Kidney (tissue), 13 donors: ENCODE measurements at regions not wholly inside any gene's neighbourhood (a gene's known extent, or its start where the extent isn't known, plus 50 kb on each side); places are given as distances from the start of the nearest gene placed in this dataset.

Source experiments
- DNase-seq, 5 donors: peaks; one replicate each; pipeline ENCODE4 v3.0.0-alpha.2; 2013 to 2020
- FAIRE-seq: peaks from 2 replicates; lab custom pipeline; 2012; peaks lifted over from hg19 to GRCh38; lab: Jason Lieb, UNC
- H3K27ac ChIP-seq, 2 donors: one replicate each; pipeline ENCODE4 v1.7.0; 2013; ENCODE audit warnings: low read depth in 2 of 2, low read length in 2 of 2, inconsistent platforms in 1 of 2
- H3K27me3 ChIP-seq: one replicate; pipeline ENCODE4 v1.7.1; 2013; ENCODE audit warnings: low read length, inconsistent platforms; ENCODE audit not compliant: control insufficient read depth, insufficient read depth
- H3K36me3 ChIP-seq, 3 donors: one replicate each; pipeline versions ENCODE4 v1.7.0 to v1.7.1; 2013; ENCODE audit warnings: low read length in 3 of 3, control low read depth in 1 of 3, inconsistent platforms in 1 of 3; ENCODE audit not compliant: insufficient read depth in 3 of 3, control insufficient read depth in 2 of 3
- H3K4me1 ChIP-seq, 3 donors: one replicate each; pipeline versions ENCODE4 v1.7.0 to v1.7.1; 2013; ENCODE audit warnings: low read length in 3 of 3, inconsistent platforms in 1 of 3, low read depth in 1 of 3; ENCODE audit not compliant: control insufficient read depth in 2 of 3, insufficient read depth in 2 of 3
- H3K4me3 ChIP-seq, 3 donors: one replicate each; pipeline versions ENCODE4 v1.7.0 to v1.8.1; 2013; ENCODE audit warnings: low read length in 3 of 3, control low read depth in 1 of 3, inconsistent platforms in 1 of 3
- H3K9ac ChIP-seq, 3 donors: one replicate each; pipeline versions ENCODE4 v1.7.0 to v1.7.1; 2013; ENCODE audit warnings: low read length in 3 of 3, control low read depth in 1 of 3, inconsistent platforms in 1 of 3
- H3K9me3 ChIP-seq, 3 donors: one replicate each; pipeline versions ENCODE4 v1.7.0 to v1.7.1; 2013; ENCODE audit warnings: low read length in 3 of 3, control low read depth in 1 of 3, inconsistent platforms in 1 of 3; ENCODE audit not compliant: control insufficient read depth in 2 of 3, insufficient read depth in 1 of 3
- CTCF ChIP-seq: IDR thresholded peaks from 3 replicates; pipeline ENCODE4 v1.5.1; 2012; ENCODE audit warnings: mild to moderate bottlenecking, moderate library complexity, borderline replicate concordance; ENCODE audit not compliant: insufficient read depth; ENCODE audit errors: extremely low read depth
- intact Hi-C: fragments of 100-400 bp; cut with DNase I; formaldehyde crosslinking; loops from one replicate; pipeline ENCODE4 v1.11.1; 2022
- donor health status: control.
- donor health status: control.
- donor health status: control.
- donor health status: control.
- donor health status: control.
- donor health status: DM: yes; HTN: yes; CAD: no.
- donor health status: Normal renal cell carcinoma (clear cell type).

- H3K9ac ChIP-seq = no peak overlapping the region
- H3K9me3 ChIP-seq = no peaks in the 10 kb centered on the region
- intact Hi-C loops = no loop called here
- peaks cover 0 to 3% (median 0%) of the 10 kb centered on the region in 3 donors for H3K4me1 ChIP-seq
- no peak overlapping the region for H3K27ac ChIP-seq
- no peaks in the 10 kb centered on the region for H3K36me3 ChIP-seq
- DNase-seq (no peak), FAIRE-seq (no peak)
- TF ChIP-seq CTCF = no peak
- no peak overlapping the region for H3K4me3 ChIP-seq
- no peaks in the 10 kb centered on the region for H3K27me3 ChIP-seq
These were observed 103.1 kb upstream of the SLC44A1 start for GRCh38 chr9:105141146-105141975.

GRCh38 chr9:105141976-105142250 is 102.5 kb upstream of the SLC44A1 start:
- intact Hi-C loops = no loop called here
- H3K27ac ChIP-seq = no peak overlapping the region
- H3K36me3 ChIP-seq = no peaks in the 10 kb centered on the region
- FAIRE-seq (no peak), DNase-seq (no peak)
- H3K4me1 ChIP-seq = peaks cover 0 to 3% (median 0%) of the 10 kb centered on the region in 3 donors
- H3K4me3 ChIP-seq = no peak overlapping the region
- no peak overlapping the region for H3K9ac ChIP-seq
- TF ChIP-seq CTCF = no peak
- H3K27me3 ChIP-seq = no peaks in the 10 kb centered on the region
- no peaks in the 10 kb centered on the region for H3K9me3 ChIP-seq

GRCh38 chr9:105142406-105143135 is 101.9 kb upstream of the SLC44A1 start:
- no peak overlapping the region for H3K4me3 ChIP-seq
- no peak for DNase-seq
- FAIRE-seq = no peak
- TF ChIP-seq CTCF = no peak
- no peaks in the 10 kb centered on the region for H3K9me3 ChIP-seq
- no peaks in the 10 kb centered on the region for H3K36me3 ChIP-seq
- no peak overlapping the region for H3K27ac ChIP-seq
- peaks cover 0 to 3% (median 0%) of the 10 kb centered on the region in 3 donors for H3K4me1 ChIP-seq
- no peak overlapping the region for H3K9ac ChIP-seq
- intact Hi-C loops = no loop called here
- H3K27me3 ChIP-seq = no peaks in the 10 kb centered on the region
